IPS-15b (cell line): ENCODE measurements at regions not wholly inside any gene's neighbourhood (a gene's known extent, or its start where the extent isn't known, plus 50 kb on each side); places are given as distances from the start of the nearest gene placed in this dataset.

Experiments used
- H3K27me3 ChIP-seq: one replicate; pipeline ENCODE4 v1.6.1; 2013; ENCODE audit warnings: low read length; ENCODE audit not compliant: control insufficient read depth, insufficient read depth
- H3K36me3 ChIP-seq: one replicate; pipeline ENCODE4 v1.6.1; 2013; ENCODE audit warnings: low read length; ENCODE audit not compliant: control insufficient read depth, insufficient read depth
- H3K4me1 ChIP-seq: one replicate; pipeline ENCODE4 v1.6.1; 2013; ENCODE audit warnings: mild to moderate bottlenecking, low read length; ENCODE audit not compliant: control insufficient read depth, insufficient read depth
- H3K4me3 ChIP-seq: one replicate; pipeline ENCODE4 v1.5.1; 2013; ENCODE audit warnings: low read depth, low read length
- H3K9ac ChIP-seq: one replicate; pipeline ENCODE4 v1.6.1; 2013; ENCODE audit warnings: low read depth, mild to moderate bottlenecking, low read length
- H3K9me3 ChIP-seq: one replicate; pipeline ENCODE4 v1.6.1; 2013; ENCODE audit warnings: mild to moderate bottlenecking, low read length; ENCODE audit not compliant: control insufficient read depth, insufficient read depth

DNA sequence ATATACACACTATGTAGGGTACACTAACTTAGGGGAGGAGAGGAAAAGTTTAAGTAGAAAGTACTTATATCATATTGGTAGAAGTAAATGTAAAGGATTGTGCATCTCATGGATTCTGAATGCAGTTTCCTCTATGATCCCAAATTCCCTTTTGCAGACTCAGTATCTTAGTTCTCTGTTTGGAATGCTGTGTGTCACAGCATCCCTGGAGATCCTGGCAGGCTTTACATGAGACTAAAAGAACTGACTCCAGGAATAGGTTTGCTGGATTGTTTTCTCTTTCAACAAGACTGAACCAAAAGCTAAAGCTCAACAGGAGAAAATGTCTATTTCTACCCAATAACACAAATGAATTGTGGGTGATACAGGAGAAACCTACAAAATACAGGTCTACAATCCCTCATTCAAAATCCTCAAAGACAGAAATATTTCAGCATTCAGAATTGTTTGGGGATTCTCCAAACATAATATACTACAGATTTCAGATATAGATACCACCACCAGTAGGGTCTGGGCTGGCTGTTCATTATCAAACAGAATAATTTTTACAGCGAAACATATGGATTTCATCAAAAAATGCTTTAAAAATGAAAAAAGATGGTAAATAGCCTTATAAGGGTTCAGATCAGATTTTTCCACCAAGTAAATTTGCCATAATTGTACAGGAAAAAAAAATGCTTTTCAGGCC lies 324.7 kb upstream of the GRAMD2B start:
- H3K36me3 ChIP-seq, result no peaks in the 10 kb centered on the region
- H3K27me3 ChIP-seq, result no peaks in the 10 kb centered on the region
- H3K9me3 ChIP-seq, result no peaks in the 10 kb centered on the region
- no peak overlapping the region for H3K9ac ChIP-seq
- H3K4me1 ChIP-seq, result no peaks in the 10 kb centered on the region
- H3K4me3 ChIP-seq, result no peak overlapping the region

DNA sequence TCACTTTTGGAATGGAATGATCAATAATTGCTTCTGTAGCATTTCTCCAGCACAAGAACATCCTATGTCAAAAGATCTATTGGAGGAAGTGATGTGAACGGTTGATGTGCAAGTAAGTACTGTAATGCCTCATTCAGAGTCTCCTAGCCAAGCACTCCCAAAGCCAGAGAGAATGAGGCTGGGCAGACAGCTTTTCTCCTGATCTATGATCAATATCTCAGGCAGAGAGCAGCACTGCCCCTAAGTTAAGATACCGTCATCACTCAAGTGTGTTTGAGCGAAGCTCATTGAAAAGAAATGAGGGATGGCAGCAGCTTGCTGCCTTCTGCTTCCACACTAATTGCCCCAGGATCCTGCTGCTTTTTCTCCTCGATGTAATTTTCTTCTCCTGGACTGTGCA lies 324.1 kb upstream of the GRAMD2B start:
- no peaks in the 10 kb centered on the region for H3K9me3 ChIP-seq
- H3K36me3 ChIP-seq, result no peaks in the 10 kb centered on the region
- H3K27me3 ChIP-seq, result no peaks in the 10 kb centered on the region
- H3K9ac ChIP-seq, result no peak overlapping the region
- no peaks in the 10 kb centered on the region for H3K4me1 ChIP-seq
- no peak overlapping the region for H3K4me3 ChIP-seq

DNA sequence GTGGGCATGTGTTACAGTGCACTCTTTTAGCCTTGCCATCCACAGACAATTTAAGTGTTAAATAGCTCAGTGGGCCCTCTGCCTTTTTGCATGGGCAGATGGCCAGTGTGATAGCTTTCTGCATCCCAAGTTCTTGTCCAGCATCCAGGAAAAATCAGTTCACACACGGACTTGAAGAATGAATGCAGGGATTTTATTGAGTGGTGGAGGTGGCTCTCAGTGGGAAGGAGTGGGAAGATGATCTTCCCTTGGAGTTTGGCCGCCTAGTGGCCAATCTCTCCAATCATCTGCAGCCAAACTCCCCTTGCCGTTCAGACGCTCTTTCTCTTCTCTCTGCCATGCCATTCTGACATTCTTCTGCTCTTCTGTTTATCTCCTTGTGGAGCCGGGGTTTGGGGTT lies 322.4 kb upstream of the GRAMD2B start:
- Histone ChIP-seq H3K36me3 (no peaks in the 10 kb centered on the region), H3K4me3 (no peak overlapping the region), H3K4me1 (no peaks in the 10 kb centered on the region), H3K9me3 (no peaks in the 10 kb centered on the region), H3K27me3 (no peaks in the 10 kb centered on the region), H3K9ac (no peak overlapping the region)

DNA sequence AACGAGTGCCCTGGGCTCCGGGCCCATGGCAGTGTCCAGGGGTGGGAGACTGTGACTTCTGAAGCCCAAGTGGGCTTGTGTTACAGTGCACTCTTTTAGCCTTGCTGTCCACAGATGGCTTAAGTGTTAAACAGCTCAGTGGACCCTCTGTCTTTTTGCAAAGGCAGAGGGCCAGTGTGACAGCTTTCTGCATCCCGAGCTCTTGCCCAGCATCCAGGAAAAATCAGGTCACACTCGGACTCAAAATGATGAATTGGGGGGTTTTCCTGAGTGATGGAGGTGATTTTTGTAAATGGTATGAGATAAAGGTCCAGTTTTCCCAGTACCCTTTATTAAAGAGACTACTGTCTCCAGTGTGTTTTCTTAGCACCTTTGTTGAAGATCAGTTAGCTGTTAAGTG lies 321.3 kb upstream of the GRAMD2B start:
- no peak overlapping the region for H3K4me3 ChIP-seq
- H3K9ac ChIP-seq, result no peak overlapping the region
- no peaks in the 10 kb centered on the region for H3K27me3 ChIP-seq
- no peaks in the 10 kb centered on the region for H3K36me3 ChIP-seq
- H3K4me1 ChIP-seq, result no peaks in the 10 kb centered on the region
- H3K9me3 ChIP-seq, result no peaks in the 10 kb centered on the region

DNA sequence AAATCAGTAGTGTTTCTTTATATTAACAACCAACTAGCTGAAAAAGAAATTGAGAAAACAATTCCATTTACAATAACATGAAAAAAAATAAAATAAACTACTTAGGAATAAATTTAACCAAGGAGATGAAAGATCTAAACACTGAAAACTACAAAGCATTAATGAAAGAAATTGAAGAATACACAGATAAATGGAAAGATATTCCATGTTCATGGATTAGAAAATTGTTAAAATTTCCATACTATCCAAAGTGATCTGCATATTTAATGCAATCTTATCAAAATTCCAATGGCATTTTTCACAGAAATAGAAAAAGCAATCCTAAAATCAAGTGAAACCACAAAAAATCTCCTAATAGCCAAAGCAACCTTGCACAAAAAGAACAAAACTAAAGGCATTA lies 320.2 kb upstream of the GRAMD2B start:
- no peak overlapping the region for H3K4me3 ChIP-seq
- H3K36me3 ChIP-seq, result no peaks in the 10 kb centered on the region
- no peaks in the 10 kb centered on the region for H3K27me3 ChIP-seq
- H3K4me1 ChIP-seq, result no peaks in the 10 kb centered on the region
- H3K9me3 ChIP-seq, result no peaks in the 10 kb centered on the region
- H3K9ac ChIP-seq, result no peak overlapping the region

DNA sequence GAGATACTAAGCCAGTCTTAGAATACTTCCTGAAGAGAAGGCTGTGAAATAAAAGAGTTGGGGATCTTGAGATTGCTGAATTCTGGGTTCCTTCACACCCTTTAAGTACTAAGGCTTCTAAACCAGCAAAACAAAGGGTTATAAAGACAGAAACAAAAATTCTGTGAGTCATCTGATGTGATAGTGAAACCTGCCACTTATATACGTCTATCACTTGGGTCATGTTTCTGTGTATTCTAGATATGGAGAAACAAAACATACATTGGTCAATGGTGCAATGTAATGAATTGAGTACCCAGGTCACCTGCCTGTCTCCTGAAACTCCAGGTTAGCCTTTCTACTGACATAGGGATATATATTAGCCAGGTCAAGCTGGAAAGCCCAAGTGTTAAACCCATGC lies 319.3 kb upstream of the GRAMD2B start:
- H3K36me3 ChIP-seq, result no peaks in the 10 kb centered on the region
- H3K4me1 ChIP-seq, result no peaks in the 10 kb centered on the region
- H3K9ac ChIP-seq, result no peak overlapping the region
- H3K9me3 ChIP-seq, result no peaks in the 10 kb centered on the region
- no peaks in the 10 kb centered on the region for H3K27me3 ChIP-seq
- no peak overlapping the region for H3K4me3 ChIP-seq

DNA sequence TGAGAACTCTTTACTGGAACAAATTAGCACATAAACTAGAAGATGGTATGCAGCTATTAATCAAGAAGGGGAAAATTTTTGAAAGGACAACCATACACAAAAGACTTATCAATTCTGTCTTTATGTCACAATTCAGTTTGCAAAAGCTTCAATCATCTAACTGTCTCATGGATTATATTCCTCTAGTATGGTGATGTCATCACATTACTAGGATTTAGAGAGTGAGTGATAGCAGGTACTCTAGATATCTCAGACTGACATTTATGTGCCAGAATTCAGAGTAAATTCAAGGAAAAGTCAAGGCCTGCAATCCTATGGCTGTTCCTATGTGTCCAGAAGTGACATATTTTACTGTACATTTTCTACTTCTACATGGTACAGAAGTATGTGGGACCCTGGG lies 318.9 kb upstream of the GRAMD2B start:
- no peaks in the 10 kb centered on the region for H3K27me3 ChIP-seq
- H3K9ac ChIP-seq, result no peak overlapping the region
- no peak overlapping the region for H3K4me3 ChIP-seq
- no peaks in the 10 kb centered on the region for H3K36me3 ChIP-seq
- H3K4me1 ChIP-seq, result no peaks in the 10 kb centered on the region
- no peaks in the 10 kb centered on the region for H3K9me3 ChIP-seq

DNA sequence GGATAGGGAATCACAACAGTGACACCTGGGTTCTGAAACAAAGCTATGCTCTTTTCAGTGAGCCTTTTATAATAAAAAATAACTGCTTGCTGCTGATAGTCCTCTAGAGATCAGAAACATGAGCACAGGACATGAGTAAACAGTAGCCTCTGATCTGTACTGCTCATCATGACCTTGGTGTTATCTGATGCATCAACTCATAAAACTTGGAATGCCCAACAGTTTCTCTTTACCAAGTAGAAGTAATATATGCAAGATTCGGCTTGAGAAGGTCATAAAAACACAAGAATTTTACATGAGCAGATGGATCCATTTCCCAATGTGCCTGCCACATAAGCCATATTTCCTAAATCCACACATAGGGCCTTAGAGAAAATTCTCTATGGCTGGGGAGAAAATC lies 318.3 kb upstream of the GRAMD2B start:
- no peaks in the 10 kb centered on the region for H3K9me3 ChIP-seq
- H3K27me3 ChIP-seq, result no peaks in the 10 kb centered on the region
- H3K4me1 ChIP-seq, result no peaks in the 10 kb centered on the region
- no peak overlapping the region for H3K4me3 ChIP-seq
- H3K36me3 ChIP-seq, result no peaks in the 10 kb centered on the region
- no peak overlapping the region for H3K9ac ChIP-seq

DNA sequence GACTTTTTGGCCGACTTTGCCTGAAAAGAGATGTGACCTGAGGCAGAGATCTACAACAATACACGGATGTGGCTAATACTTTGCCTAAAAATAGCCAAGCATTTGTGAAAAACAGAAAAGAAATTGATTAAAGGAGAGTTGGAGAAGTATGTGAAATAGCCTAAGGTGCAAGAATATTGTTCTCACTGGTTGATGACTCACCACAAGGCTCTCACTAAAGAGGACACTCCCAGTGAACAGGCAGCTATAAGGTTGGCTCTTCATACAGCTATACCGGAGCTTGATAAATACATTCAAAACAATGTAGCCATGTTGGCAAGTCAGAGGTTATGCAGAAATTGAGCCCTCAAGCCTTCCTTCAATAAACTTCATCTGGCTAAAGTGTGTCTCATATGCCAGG lies 317.2 kb upstream of the GRAMD2B start:
- H3K9ac ChIP-seq, result no peak overlapping the region
- H3K4me3 ChIP-seq, result no peak overlapping the region
- no peaks in the 10 kb centered on the region for H3K36me3 ChIP-seq
- no peaks in the 10 kb centered on the region for H3K9me3 ChIP-seq
- no peaks in the 10 kb centered on the region for H3K27me3 ChIP-seq
- H3K4me1 ChIP-seq, result peaks cover 4% of the 10 kb centered on the region

DNA sequence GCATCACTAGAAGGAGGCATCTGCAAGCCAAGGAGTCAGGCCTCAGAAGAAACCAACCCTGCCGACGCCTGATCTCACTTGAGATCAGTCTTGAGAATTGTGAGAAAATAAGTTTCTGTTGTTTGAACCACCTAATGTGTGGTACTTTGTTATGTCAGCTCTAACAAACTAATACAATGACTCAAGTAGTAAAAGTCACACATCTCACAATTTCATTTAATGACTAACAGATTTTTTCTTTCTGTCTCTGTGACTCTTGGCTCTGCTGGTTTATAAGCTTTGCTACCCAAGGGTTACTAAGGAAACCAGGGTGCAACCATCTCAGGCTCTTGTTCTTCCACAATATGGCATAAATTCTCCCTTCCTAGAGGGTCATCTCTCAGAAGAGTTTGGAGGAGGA lies 315.8 kb upstream of the GRAMD2B start:
- peaks cover 3% of the 10 kb centered on the region for H3K9me3 ChIP-seq
- H3K4me3 ChIP-seq, result no peak overlapping the region
- no peaks in the 10 kb centered on the region for H3K27me3 ChIP-seq

DNA sequence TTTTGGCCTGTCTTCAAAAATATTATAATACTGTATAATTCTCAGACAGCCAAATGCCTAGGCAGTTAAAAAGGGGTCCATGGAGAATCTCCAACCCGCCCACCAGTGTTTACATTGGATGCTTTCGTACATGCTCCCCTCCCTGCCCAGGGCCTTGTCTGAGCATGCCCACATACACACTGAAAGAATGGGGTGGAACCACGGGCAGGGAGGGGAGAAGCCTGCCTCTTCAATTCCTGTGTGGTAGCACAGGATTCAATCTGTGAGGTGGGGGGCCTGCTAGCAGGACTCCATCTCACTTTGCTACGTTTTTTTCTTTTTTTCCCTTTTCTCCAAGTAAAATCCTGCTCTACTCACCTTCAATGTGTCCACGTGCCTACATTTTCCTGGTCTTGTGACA lies 314.7 kb upstream of the GRAMD2B start:
- H3K4me1 ChIP-seq, result peaks cover 4% of the 10 kb centered on the region
- H3K4me3 ChIP-seq, result no peak overlapping the region
- H3K27me3 ChIP-seq, result no peaks in the 10 kb centered on the region
- H3K9ac ChIP-seq, result no peak overlapping the region
- no peaks in the 10 kb centered on the region for H3K36me3 ChIP-seq
- H3K9me3 ChIP-seq, result peaks cover 3% of the 10 kb centered on the region

More for the DNA sequence above, 315.8 kb upstream of the GRAMD2B start:
- no peaks in the 10 kb centered on the region for H3K36me3 ChIP-seq
- no peak overlapping the region for H3K9ac ChIP-seq
- peaks cover 4% of the 10 kb centered on the region for H3K4me1 ChIP-seq

DNA sequence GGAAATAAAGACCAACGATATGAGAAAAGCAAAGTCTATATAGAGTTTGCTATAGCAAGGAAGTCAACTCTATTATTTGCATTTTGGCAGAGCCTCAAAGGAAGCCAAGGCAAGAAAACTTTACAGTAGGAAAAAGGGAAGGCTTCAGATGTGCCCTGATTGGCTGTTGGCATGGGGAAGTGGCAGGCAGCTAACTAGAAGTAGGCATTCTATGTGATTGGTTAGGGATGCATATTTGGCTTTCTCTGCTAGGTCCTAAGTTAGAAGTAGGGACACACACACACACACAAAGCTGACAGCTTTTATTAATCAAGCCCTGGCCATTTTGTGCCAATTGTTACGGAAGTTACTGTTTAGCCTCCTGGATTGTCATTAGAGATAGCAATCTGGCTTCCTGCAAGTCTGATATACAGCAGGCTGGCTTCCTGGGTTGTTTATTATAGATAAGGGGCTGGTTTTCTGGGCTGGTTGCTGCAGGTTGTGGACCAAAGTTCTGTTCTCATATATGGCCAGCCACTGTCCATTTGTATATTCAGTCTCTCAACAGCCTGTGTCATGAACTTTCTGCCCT lies 308.1 kb upstream of the GRAMD2B start:
- H3K4me1 ChIP-seq, result peaks cover 4% of the 10 kb centered on the region
- peaks cover 3% of the 10 kb centered on the region for H3K9me3 ChIP-seq
- H3K9ac ChIP-seq, result no peak overlapping the region
- no peaks in the 10 kb centered on the region for H3K27me3 ChIP-seq
- H3K4me3 ChIP-seq, result no peak overlapping the region
- no peaks in the 10 kb centered on the region for H3K36me3 ChIP-seq
